GM10266 (cell line): ENCODE measurements at regions not wholly inside any gene's neighbourhood (a gene's known extent, or its start where the extent isn't known, plus 50 kb on each side); places are given as distances from the start of the nearest gene placed in this dataset.
"Not testable (repeated sequence)": the region's sequence is repeated elsewhere in the genome, so short reads cannot be mapped to it uniquely, and the experiment has no call there.

ENCODE experiments used
- DNase-seq: peaks from one replicate; pipeline ENCODE4 v3.0.0; 2012; ENCODE audit errors: extremely low spot score

DNA sequence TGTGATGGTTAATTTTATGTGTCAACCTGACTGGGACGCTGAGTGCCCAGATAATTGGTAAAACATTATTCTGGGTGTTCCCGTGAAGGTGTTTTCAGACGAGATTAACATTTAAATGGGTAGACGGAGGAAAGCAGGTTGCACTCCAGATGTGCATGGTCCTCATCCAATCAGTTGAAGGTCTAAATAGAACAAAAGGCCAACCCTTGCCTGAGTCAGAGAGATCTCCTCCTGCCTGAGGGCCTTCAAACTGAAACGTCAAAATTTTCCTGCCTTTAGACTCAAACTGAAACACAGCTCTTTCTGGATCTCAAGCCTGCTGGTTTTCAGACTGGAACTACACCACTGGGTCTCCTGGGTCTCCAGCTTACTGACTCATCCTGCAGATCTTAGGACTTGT is 73.5 kb downstream of the NPIPA8 start:
- not testable (repeated sequence) for DNase-seq

DNA sequence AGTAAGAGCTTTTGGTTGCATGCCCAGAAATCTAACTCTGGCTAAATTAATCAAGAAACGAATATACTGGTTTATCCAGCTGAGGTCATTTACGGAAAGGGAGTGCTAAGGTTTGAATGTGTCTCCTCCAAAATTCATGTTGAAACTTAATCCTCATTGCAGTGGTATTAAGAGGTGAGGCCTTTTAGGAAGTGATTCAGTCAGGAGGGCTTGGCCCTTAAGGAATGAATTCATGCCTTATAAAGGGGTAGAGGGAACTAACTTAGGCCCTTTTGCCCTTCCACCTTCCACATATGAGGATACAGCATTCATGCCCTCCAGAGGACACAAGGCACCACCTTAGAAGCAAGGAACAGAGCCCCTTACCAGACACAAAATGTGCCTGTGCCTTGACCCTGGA is 74.7 kb downstream of the NPIPA8 start:
- not testable (repeated sequence) for DNase-seq

DNA sequence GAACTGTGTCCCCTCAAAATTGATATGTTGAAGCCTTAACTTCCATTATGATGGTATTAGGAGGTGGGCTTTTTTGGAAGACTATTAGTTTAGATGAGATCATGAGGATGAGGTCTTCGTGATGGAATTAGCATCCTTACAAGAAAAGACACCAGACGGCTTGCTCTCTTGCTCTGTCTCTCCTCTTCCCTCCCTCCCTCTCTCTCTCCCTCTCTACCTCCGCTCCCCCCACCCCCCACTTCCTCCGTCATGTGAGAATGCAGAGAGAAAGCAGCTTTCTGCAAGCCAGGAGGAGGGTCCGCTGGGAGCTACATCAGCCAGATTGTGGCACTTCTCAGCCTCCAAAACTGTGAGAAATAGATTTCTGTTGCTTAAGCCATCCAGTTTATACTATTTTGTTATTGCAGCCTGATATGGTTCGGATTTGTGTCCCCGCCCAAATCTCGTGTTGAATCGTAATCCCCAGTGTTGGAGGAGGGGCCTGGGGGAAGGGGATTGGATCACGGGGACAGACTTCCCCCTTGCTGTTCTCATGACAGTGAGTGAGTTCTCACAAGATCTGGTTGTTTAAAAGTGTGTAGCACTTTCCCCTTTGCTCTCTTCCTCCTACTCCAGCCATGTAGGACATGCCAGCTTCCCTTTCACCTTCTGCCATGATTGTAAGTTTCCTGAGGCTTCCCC is 76.9 kb downstream of the NPIPA8 start:
- not testable (repeated sequence) for DNase-seq

DNA sequence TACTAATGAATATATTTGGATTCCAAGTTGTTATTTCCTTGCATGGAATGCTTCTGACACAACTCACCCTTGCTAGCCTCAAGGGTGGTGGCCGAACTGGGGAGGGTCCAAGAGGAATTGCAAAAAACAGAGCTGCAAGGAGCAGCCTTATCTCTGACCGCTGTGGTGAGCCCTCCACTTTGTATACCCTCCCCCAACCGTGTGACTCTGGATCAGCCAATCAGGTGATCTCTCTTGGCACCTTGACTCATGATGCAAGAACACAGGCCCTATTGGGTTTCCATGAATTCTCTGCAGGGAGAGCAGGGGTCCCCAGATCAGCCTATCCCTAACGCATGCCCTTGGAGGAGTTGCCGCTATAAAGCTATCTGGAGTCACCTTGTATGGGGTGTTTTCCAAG is 83.6 kb downstream of the NPIPA8 start:
- DNase-seq, result not testable (repeated sequence)

DNA sequence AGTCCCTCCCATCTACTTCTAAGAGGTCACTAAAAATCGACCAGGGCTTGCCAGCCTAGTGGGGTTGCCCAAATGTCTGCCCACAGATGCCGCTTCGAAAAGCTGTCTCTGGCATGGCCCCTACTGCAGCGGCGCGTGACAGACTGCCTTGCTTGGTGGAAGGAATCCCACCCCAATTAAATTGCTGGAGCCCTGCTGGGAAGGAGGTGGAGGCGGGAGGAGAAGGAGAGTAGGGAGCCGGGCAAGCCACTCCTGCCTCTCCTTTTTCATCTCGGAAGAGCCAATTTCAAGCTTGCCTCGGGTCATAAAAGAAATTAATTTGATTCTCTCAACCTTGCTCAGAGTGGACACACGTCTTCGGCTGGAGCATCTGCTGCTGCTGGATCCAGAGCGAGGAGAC is 106.0 kb downstream of the NPIPA8 start:
- DNase-seq, result not testable (repeated sequence)

DNA sequence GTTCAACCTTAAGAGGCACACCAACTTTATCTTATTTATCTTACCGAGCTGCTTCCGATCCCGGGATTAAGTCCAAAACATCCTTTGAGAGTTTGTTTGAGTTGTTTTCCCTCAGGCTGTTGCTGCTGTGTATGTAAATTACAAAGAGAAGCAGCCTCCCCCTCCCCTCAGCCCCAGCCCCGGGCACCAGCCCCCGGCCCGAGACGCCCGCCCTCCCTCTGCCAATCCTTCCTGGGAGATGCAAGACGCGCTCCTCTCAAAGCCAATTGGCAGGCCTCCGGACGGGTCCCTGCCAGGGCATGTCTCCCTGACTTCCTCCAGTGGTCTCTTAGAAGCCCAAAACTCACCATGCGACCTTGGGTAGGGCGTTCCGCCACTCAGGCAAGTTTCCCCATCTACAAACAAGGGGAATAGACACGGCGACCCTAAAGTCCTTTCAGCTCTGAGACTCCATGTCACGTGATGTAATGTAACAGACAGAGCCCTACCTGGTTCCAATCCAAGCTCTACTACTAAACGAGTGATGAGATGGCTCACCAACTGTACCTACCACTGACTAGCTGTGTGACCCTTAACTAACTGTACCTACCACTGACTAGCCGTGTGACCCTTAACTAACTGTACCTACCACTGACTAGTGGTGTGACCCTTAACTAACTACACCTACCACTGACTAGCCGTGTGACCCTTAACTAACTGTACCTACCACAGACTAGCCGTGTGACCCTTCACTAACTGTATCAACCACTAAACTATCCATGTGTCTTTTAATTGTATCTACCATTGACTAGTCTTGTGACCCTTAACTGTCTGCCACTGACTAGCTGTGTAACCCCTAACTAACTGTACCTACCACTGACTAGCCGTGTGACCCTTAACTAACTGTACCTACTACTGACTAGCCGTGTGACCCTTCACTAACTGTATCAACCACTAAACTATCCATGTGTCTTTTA is 114.2 kb downstream of the NPIPA8 start:
- DNase-seq, result not testable (repeated sequence)

DNA sequence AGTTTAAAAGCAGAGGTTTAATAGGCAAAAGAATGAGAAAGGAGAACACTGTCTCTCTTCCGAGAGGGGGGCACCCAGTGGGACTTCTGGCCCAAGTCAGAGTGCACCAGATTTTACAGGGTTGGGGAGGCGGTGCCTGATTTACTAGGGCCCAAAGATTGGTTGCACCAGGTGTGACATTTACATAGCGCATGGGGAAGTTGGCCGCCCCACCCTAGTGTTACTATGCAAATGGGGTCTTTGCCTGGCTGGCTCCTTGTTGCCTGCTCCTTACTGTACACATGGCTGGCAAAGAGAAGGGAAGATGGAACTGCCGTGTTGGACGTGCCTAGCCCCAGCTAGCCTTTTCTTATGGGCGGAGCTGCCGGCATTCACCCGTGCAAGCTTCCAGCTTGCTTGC is 118.8 kb downstream of the NPIPA8 start:
- DNase-seq, result not testable (repeated sequence)

DNA sequence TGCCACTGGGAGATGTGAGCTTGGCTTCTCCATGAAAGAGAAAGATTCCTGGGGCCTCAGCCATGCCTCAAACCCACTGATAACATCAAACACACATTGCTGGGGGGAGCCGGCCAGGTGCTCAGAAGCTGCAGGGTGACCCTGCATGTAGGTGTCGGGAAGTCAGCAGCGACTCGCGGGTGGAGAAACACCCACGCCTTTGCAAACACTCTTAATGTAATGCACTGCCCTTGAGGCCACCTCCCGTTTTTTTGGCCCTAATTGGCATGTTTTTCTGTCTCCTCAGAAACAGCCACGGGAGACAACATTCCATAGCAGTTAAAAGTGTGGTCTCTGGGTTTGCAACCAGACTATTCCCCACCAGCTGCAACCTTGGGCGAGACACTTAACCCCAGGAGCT is 119.7 kb downstream of the NPIPA8 start:
- not testable (repeated sequence) for DNase-seq

DNA sequence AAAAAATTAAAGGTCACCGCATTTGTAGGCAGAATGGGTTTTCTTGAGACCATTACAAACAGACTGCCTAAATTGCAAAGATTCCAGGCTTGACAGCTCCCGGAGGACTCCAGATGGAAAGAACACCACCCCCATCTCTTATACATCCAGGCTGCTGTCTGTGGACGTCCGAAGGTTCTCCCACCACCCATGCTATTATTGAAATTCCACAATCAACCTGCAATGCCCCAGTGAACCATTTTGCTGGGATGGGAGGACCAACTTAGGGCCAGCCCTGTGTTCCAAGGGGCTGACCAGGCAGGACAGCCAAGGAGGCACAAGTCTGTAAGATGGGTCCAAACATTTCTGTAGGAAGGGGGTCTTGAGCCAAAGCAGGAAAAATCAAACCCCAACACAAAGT is 122.7 kb downstream of the NPIPA8 start:
- DNase-seq, result not testable (repeated sequence)

DNA sequence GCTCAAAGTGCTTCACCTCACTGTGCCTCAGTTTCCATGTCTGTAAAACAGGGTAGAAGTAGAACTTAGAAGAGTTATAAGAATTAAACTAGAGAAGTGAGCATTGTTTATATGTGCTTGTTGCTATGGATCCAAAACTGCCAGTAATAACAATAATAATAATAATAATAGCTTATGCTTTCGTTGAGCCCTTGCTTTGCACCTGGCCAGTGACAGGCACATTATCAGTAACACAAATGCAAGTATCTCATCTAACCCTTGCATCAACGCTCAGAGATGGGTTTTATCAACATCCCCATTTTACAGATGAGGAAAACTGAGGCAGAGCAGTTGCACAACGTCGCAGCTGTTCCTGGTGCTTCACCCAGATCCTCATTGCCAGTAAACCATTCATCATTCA is 125.0 kb downstream of the NPIPA8 start:
- not testable (repeated sequence) for DNase-seq

DNA sequence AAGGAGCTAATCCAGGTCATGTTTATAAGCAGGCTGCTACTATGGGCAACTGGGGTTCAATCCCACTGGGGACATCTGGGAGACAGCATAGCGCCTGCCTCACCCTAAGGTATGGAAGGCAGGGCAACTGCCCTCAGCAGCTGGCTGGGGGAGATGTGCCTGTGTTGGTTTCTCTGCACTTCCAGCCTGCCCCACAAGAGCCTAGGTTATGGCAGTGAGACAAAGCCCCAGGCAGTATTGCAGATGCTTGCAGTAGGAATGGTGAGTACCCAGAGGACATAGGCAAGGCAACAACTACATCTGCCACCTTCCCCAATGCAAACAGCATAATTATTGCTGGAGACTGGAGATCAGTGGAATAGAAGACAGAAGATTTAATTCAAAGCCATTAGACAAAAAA is 131.8 kb downstream of the NPIPA8 start:
- not testable (repeated sequence) for DNase-seq

DNA sequence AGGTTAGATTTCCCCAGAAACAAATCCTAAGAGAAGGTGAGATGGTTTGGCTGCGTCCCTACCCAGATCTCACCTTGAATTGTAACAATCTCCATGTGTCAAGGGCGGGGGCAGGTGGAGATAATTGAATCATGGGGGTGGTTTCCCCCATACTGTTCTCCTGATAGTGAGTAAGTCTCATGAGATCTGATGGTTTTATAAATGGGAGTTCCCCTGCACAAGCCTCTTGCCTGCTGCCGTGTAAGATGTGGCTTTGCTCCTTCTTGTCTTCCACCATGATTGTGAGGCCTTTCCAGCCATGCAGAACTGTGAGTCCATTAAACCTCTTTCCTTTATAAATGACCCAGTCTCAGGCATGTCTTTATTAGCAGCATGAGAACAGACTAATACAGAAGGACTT is 132.2 kb downstream of the NPIPA8 start:
- DNase-seq, result not testable (repeated sequence)

DNA sequence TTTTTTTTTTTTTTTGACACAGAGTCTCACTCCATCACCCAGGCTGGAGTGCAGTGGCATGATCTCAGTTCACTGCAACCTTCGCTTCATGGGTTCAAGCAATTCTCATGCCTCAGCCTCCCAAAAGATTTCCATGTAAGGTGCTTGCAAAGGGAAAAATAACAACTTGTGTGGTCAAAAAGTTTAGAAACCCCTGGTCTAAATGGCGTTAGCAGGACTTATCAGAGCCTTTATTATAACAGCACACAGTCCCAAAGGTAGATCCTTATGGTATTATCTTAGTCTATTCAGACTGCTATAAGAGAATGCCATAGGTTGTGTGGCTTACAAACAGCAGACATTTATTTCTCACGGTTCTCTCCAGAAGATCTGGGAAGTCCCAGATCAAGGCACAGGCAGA is 135.0 kb downstream of the NPIPA8 start:
- not testable (repeated sequence) for DNase-seq

DNA sequence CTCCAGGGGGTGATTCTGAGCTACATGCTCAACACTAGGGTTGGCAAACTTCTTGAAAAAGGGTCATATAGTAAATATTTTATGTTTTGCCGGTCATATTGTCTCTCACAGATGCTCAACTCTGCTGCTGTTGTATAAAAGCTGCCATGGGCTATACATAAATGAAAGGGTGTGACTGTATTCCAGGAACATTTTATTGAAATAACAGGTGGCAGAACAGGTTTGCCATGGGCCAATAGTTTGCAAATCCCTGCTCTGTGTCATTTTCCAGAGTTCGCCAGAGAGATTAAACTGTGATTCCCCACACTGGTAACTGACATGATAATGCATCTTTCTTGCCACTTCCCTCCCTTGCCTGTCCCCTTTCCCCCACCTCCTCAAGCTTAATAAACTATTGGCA is 144.1 kb downstream of the NPIPA8 start:
- not testable (repeated sequence) for DNase-seq

DNA sequence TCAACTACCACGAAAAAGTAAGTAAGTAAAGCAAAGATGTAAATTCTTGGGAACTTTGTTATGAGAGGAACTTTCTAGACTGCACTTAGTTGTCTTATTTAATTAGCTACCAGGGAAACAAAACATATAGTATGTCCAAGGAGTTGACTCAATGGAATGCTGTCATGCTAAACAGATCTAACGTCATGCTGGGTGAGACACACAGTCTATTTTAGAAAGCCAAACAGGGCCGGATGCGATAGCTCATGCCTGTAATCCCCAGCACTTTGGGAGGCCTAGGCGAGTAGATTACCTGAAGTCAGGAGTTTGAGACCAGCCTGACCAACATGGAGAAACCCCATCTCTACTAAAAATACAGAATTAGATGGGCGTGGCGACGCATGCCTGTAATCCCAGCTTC is 146.4 kb downstream of the NPIPA8 start:
- DNase-seq, result not testable (repeated sequence)

DNA sequence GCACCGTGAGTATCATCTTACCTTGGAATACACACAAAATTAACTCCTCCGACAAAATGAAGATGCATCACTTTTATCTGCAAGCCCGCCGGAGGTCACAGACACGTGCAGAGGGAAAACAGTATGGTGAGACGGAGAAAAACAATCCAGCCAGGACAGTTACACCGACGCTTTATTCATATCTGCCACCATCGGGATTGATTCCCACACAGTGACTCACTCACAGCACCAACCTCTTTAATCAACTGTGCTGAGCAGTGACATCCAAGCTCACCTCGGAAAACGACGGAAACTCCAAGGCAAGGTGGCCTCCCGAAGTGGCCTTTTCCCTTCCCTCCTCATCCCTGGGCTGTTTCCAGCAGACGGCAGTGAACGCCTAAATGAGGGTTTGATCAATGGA is 151.8 kb downstream of the NPIPA8 start:
- not testable (repeated sequence) for DNase-seq

DNA sequence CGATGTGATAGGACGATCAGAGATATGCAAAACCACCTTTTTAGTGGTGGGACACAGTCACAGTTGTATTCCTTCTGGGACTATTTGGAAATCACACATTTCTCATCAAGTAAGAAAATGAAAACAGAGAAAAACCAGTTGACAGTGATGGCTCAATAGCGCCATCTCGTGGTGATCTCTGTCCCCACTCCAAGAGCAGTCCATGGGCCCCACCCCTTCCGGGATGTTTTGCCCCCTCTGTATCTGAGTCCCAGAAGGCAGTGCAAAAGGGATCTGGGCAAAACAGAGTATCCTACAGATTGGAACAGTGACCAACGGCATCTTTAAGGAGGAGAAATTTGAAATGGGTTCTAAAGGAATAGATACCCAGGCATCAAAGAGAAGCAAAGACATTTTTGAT is 155.5 kb downstream of the NPIPA8 start:
- DNase-seq, result not testable (repeated sequence)

DNA sequence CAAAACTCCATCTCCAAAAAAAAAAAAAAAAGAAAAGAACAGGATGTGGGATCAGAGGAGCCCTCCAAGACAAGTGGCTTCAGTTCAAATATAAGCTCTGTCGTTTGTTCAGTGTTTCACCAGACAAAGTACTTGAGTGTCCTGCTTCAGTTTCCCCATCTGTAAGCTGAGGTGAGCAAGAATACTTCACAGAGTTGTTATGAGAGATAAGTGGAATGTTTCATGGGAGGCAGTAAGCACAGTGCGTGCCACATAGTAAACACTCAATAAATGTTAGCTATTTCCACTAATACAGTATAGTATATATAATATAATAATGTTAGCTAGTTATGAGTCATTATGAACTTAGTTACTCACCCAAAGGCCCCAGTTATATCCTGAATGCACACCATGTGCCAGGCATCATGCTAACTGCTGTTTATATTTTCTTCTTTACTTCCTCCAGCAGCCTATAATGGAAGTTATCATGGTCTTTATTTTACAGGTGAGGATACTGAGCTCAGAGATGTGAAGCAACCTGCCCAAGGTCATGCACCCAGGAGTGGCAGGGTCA is 162.5 kb downstream of the NPIPA8 start:
- not testable (repeated sequence) for DNase-seq

DNA sequence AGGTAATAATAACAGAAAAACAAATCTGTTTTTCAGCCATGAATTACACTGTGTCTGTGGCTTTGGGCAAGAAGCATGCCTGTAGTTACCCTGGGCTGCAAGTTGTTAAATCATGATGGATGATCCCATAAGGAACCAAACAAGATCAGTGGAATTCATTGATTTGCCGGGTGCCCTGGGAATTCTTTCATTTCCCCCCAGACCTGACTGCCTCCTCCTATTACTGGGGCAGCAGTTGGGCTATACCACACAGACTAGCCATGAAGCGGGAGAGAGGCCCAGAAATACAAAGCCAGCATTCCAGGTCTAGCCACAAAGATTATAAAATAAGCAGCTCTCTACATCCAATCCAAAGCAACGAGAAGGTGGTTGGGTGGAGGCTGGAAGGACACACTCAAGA is 174.2 kb downstream of the NPIPA8 start:
- DNase-seq, result not testable (repeated sequence)

DNA sequence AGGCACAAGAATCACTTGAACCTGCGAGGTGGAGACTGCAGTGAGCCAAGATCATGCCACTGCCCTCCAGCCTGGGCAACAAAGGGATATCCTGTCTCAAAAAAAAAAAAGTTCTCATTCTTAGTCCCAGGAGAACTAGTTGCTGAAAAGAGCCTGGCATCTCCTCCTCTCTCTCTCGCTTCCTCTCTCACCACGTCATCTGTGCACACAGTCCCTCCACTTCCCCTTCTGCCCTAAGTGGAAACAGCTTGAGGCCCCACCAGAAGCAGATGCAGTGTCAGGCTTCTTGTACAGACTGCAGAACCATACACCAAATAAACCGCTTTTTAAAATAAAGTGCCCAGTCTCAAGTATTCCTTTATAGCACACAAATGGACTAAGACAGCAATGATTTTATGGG is 175.3 kb downstream of the NPIPA8 start:
- not testable (repeated sequence) for DNase-seq

DNA sequence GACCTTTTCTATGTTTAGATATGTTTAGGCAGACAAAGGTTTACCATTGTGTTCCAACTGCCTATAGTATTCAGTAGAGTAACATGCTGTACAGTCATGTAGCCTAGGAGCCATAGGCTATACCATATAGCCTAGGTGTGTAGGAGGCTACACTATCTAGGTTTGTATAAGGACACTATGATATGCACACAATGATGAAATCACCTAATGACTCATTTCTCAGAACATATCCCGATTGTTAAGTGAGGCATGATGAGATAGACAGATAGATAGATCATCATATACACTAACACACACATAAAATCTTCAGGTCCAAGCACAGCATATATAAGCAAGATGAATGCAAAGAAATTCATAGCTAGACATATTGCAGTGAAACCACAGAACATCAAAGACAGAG is 177.4 kb downstream of the NPIPA8 start:
- not testable (repeated sequence) for DNase-seq

DNA sequence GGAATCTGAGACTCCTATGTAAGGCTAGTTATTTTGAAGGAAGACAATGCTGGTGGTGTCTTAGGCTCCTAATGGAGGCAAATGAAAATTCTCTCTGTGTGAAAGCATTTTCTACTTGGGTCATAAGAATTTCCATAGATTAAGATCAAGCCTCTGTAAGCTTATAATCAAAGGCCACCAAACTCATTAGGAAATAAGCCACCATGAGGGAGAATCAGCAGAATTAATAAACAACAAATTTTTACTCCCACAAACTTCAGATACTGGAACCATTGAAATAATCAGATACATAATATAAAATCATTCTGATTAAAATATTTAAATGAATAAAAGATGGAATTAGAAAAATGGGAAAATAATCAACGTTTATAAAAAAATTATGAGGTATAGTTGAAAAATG is 178.7 kb downstream of the NPIPA8 start:
- DNase-seq, result not testable (repeated sequence)
